DMS 273 (cell line): ENCODE measurements at regions not wholly inside any gene's neighbourhood (a gene's known extent, or its start where the extent isn't known, plus 50 kb on each side); places are given as distances from the start of the nearest gene placed in this dataset.
"Not testable (repeated sequence)": the region's sequence is repeated elsewhere in the genome, so short reads cannot be mapped to it uniquely, and the experiment has no call there.

Source experiments
- DNase-seq: peaks from one replicate; lab custom pipeline; 2025; ENCODE audit not compliant: unreplicated experiment; lab: John Stamatoyannopoulos, UW

DNA sequence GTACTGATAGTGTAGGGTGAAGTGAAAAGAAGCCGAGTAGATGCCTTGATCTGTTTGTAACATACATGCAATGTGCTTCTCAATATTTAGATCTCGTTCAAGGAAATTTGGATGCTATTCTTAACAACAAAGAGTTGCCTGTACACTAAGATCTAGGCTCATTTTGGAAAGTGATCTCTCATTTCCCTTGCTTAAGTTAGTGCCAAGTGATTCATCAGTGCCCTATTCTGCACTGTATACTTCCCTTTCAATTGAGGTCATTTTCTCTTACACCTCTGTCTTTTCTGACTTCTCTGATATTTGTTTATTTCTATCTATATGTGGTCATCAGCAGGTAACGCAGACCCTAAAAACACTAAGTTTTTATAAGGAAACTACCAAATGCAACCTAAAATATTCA, 528.6 kb upstream of the PTPRD start:
- DNase-seq: no peak

DNA sequence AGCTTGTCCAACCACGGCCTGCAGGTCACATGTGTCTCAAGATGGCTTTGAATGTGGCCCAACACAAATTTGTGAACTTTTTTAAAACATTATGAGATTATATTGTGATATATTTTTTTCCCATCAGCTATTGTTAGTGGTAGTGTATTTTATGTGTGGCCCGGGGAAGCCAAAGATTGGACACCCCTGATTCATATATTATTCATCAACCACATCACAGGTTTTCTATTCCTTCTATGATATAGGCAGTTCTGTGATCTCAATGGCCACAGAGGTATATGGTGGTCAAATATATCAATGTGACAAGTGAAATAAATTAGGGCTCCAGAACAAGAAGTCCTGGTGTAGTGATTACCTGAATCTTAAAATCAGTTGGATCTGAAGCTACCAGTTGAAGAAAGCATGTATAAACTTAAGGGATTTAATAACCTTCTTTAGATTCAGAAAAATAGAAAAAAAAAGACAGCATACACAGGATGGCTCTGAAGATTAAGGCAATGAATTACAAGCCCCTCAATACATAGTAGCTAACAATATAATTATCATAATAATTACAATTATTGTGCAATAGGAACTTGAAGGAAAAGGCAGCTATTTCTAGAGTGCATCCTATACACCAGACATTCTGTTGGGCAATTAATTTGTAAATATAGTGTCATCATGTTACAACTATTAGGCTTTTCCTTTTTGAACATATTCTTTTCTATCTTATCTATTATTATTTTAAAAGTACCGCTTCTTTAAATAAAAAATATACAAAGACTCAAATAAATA, 530.4 kb upstream of the PTPRD start:
- DNase-seq: no peak

DNA sequence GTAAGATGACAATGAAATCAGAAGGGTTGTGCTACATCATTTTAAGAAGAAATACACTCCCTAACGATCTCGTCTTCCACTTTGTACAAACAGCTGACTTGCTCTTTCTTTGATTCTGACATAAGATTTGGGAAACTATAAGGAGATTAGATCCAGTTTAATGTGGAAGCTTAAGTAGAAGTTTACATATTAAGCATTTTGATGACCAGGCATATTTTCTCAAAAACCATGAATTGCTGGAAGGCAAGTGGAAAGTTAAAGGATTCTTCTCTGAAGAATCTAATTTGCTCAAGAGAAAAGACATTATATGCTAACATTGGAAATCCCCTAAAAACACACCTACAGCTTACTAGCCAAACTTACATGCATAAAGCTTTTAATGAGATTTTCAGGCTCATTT, 531.9 kb upstream of the PTPRD start:
- DNase-seq: no peak

DNA sequence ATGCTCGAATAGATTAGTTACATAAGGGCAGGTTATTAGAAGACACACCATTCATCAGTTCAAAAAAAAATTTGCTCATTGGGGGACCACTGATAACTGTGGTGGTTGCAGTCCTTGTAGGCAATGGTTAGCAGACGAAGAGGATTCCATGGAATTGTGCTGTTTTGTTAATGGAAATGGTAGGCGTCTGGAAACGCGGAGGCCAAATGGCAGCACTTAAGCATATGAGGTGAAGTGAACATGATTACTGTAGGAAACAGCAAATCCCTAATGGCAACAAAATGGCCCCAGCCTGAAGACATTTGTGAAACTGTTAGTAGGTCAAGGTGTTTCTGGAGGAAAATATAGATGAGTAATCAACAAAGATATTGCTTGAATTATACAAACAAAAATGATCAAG, 535.4 kb upstream of the PTPRD start:
- no peak for DNase-seq

DNA sequence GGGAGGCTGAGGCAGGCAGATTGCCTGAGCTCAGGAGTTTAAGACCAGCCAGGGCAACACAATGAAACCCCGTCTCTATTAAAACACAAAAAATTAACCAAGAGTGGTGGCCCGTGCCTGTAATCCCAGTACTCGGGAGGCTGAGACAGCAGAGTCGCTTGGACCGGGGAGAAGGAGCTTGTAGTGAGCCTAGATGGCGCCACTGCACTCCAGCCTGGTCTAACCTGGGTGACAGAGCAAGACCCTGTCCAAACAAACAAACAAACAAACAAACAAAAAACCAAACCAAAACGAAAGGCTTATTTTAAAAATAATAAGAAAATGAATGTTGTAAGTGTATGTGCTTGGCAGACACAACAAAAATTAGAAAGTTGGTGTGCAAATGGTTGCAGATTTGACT, 536.3 kb upstream of the PTPRD start:
- DNase-seq: no peak

DNA sequence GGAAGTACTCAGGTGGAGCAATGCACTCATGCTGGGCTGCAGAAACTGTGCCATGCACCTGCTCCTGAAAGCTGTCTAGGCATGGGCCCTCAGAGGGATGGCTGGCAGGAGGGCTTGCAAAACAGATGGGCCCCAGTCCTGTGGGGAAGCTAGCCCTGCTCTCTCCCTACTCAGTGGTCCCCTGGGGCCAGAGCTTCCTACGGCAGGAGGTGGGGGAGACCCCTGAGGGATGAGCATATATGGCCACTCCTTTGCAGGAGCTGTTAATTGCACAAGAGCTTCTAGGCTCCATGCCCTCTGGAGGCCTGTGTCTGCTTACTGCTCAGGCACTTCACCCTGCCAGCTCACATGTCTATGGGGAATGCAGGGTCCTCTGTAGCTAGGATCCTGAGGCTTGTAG, 545.3 kb upstream of the PTPRD start:
- DNase-seq: no peak

DNA sequence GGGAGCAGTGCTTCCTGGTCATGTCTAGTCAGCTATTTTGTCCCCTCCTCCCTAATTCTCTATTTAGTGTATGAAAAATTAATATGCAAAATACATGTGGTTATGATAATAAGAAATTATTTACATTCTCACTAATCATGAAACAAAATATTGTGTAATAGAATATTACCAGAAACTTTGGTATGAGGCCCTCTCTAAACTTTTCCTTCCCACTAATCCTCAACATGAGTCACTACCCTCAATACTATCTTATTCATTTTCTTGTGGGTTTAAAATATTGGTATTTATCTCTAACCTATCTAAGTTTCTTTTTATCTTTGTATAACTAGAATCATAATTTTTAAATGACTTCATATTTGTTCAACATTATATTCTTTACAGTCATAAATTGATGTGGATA, 545.9 kb upstream of the PTPRD start:
- no peak for DNase-seq

DNA sequence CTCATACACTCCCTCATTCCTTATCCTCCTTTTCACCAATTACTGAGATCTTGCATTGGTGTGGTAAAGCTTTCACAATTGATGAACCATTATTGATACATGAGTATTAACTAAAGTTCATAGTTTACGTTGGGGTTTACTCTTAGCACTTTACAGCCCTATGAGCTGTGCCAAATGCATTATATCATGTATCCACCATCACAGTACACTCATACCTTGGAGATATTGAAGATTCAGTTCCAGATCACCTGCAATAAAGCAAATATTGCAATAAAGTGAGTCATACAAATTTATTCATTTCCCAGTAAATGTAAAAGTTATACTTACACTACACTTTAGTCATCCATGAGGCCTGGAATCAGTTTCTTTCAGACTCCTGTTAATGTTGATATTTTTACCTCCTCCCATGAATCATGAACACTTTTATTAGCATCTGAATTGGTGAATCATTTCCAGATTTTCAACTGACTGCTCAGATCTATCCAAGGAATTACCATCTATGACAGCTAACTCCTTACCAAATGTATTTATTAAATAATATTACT, 546.6 kb upstream of the PTPRD start:
- DNase-seq: no peak

DNA sequence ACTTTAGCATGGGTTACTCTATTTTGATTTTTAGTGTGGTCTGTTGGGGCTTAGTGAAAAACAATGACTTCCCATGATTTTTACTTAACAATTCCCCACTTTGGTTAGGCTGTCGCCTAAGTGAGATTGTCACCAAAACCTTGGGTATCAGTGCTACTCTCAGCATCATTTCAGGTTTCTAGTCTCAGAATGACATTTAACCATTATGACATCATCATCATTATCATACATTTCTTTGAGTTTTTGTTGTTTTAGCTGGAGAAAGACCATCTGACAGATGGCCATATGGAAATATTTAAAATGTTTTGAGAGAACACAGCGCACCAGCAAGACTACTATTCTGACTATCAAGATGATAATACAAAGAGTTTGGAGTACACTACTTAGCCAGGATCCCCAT, 551.0 kb upstream of the PTPRD start:
- no peak for DNase-seq

DNA sequence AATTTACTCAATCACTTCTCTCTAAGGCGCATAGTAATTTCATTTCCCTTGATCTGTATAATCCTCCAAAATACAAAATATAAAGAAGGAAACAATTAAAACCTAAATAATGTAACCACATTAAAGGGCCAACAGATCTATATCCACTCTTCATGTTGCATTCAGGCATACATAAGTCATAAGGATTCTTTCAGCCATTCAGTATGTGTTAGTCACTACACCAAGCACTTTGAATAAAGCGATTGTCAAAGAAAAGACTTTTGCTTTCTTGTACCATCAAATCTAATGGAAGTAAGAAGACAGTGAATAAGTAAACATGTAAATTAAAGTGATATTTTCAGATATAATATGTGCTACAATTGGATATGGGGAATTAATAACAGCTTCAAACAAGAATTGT, 569.2 kb upstream of the PTPRD start:
- no peak for DNase-seq

DNA sequence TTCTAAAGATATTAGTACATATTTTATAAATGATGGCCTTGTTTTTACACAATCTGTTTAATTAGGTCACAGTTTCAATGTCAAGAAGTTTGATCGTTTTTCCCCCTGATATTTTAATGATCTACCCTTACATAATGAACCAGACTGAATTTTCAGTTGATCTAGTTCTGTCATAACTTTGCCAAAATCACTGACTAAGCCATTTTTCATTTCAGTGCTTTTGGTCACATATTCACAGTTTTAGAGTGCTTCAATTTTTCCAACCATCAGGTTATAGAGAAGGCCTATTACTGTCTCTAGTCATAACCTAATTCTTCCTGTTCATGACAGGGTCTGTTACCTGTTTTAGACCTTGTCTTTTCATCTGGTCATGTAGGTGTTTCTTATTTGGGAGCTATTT, 577.9 kb upstream of the PTPRD start:
- DNase-seq: no peak

DNA sequence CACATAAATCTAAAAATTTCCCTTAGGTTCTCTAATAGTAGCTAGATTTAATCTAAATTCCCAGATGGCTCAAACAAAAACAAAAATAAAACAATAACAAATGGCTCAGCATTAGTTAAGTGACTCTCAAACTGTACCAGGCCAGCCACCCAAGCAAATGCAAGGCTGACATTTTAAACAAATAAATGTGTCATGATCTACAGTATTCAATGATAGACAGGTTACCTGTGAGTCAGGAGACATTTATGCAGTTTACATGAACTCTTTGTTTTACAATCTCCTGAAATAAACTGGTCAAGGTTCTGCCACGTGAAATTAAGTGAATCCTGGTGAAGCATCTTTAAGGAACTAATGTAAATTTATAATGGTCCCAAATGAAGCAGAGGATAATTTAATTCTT, 580.2 kb upstream of the PTPRD start:
- no peak for DNase-seq

DNA sequence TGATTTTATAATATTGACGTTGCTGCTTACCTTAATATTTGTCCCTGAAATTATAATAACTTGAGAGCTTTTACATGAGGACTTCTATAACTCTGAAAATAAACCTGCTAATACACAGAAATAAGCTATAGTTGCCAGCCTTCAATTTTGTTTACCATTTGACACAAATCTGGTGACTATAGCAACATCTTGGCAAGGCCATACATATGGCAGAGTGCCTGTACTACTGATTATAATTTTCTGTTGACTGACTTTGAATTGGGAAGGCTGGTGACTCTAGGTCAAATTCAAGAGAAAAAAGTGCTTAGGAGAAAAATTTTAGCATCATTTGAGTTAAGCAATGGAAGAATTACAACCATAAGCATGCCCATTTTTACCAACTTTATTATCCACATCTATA, 581.4 kb upstream of the PTPRD start:
- peak; percentile 82 for DNase-seq

DNA sequence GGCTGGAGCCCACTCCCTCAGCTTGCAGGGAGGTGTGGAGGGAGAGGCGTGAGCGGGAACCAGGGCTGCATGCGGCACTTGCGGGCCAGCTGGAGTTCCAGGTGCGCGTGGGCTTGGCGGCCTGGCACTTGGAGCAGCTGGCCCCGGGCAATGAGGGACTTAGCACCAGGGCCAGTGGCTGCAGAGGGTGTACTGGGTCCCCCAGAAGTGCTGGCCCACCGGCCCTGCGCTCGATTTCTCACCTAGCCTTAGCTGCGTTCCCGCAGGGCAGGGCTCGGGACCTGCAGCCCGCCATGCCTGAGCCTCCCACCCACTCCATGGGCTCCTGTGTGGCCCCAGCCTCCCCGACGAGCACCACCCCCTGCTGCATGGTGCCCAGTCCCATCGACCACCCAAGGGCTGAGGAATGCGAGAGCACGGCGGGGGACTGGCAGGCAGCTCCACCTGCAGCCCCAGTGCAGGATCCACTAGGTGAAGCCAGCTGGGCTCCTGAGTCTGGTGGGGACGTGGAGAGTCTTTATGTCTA, 584.1 kb upstream of the PTPRD start:
- not testable (repeated sequence) for DNase-seq

DNA sequence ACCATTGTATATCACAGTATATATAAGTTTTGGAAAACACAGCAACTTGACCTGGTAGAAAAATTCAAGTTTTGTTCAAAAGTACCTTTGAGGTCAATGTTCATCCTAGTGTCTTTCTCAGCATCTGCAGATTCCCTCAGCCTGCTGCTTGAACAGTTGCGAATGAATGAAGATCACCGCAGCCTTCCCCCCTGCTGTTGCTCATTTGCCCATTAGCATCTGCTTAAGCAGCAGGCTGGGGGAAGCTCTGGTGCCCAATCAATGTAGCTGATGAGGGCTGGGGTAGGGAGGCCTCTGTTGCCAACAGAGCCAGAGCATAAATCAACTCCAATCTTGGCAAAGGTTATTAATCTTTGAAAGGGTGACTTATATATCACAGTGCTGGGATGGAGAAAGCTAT, 586.5 kb upstream of the PTPRD start:
- DNase-seq: peak; percentile 97

DNA sequence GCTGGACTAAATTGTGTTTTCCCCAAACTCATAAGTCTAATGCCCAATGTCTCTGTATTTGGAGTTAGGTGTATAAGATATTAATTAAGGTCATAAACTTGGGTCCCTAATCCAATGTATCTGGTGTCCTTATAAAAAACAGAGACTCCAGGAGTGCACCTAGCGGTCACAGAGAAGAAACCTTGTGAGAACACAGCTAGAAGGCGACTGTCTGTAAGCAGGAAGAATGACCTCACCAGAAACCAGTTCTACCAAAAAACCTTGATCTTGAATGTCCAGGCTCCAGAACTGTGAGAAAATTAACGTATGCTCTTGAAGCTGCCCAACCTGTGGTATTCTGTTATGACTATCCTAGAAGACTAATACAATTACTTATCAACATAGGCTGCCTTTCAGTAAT, 591.7 kb upstream of the PTPRD start:
- DNase-seq: no peak

DNA sequence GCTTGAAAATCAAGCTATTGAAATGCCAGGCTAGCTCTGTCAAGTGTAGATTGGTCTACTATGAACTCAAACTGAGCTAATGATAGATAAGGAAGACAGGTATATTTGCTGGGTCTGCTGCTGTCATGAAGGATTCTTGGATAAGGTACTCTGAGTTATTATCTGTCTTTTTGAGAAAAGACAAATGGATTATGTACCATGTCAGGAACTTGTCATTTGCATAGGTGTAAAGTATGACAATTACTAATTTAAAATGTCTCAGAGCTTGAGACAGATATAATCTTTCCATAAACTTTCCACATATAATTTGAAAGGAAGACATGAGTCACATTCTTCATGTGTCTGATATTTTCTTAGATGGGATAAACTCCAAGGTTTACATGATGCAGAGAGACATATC, 594.1 kb upstream of the PTPRD start:
- no peak for DNase-seq

DNA sequence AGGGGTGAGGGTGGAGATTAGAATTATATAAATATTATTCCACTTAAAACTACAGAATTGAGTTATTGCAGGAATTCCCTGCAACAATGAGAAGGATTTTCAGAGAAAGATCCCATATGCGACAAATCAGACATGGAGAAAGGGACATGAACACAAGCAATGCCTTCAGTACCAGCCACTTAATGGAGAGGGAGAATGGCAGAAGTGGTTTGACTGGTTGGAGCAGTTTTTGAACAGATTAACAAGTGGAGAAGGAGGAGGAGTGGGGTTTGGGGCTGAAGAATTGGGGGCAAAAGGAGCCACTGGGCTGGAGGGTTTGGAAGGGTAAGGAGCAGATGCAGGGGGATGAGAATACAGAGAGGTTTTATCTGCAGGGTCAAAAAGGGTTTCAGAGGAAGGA, 620.9 kb upstream of the PTPRD start:
- no peak for DNase-seq

DNA sequence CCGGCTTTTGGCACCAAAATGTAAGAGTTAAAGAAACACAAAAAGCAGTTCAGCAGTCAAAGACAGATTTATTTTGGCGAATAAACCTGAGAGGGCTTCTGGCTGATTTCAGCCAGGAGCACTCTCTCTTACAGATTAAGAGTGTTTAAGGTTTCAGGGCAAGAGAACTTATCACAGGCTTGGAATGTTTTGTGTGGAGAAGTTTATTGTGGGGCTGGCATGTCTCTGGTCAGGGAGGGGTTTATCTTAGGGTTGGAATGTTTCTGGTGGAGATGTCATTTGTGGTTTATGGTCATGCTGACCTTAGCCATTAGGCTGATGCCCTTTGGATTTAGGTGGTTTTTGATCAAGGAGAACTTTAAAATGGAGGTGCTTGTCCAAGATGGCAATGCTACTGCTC, 622.3 kb upstream of the PTPRD start:
- DNase-seq: no peak

DNA sequence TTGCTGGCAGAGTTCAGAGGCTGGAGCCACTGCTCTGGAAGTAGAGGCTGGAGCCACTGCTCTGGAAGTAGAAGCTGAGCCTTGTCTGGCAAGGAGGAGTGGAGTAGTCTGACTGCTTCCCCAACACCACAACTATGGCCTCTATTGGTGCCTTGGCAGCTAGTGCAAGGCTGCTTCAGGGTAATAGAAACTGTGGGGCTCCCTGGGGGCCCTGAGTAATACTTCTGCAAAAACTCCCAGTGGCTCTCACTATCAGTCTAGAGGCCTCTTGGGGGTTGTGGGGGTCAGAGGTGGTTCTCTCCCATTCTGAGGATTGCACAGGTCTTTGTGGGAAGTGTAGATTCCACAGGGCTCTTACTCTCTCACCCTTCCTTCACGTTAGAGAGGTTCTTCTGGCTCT, 629.0 kb upstream of the PTPRD start:
- no peak for DNase-seq

DNA sequence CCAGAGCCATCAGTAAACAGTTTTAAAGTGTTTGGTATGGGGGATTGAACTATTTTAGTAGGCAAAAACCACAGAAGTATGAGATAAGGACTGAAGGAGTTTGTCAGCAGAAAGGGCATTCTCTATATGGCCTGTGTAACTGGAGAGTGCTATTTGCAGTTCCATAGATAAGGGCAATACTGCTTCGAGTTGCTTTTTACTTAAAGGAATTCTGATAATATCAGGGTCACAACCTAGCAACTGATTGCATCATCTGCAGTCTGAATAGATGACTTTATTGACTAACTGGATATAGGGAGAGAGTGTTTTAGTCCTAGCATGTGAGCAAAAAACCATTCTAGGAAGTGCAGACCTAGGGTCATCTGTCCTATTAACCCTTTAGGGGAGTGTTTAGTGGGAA, 645.2 kb upstream of the PTPRD start:
- peak; percentile 1 for DNase-seq

DNA sequence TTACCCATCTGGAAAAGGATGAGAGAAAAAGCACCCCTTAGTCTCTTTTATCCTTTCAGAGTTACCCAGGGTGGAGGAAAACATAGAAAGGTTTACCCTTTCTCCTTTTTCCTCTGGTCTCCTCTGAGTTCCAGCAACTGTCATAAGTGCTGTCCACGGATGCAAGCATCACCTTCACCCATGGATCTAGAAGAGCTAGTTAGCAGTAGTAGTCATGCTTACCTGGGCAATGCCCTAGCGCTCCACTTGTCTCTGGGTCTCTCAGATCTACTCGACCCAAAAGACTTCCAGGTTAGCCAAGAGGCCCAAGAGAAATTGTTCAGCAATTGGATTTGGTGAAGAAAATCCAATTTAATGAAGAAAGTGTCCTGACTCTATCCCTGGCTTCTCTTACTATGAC, 656.2 kb upstream of the PTPRD start:
- peak; percentile 21 for DNase-seq

DNA sequence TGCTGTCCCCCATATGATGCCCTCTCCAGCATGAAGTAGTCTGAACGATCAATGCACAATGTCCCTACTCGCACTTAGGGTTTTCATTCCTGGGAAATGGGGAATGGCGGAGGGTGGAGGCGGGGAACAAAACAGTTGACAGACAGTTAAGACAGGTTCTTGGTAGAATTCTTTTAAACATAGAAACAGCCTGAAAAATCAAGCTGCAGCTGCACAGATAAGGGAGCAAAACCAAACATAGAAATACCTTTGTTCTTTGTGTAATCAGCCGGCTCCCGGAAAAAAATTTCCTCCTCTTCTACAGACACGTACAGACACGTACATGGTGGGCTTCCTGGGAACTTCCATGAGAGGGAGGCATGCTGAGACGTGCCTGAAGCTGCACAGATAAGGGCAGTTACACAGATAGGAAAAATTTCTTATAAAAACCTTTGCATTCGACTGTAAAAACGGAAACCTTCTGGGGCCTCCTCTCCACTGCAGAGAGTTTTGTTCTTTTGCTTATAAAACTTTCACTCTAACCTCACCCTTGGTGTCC, 662.4 kb upstream of the PTPRD start:
- peak; percentile 0 for DNase-seq
